PFSK-1 (cell line): ENCODE measurements at regions not wholly inside any gene's neighbourhood (a gene's known extent, or its start where the extent isn't known, plus 50 kb on each side); places are given as distances from the start of the nearest gene placed in this dataset.

Experiments
- POLR2AphosphoS5 ChIP-seq: IDR thresholded peaks from 2 replicates; pipeline ENCODE4 v1.6.1; 2012; ENCODE audit warnings: low read depth, mild to moderate bottlenecking, control low read depth, low read length, moderate library complexity
- SIN3A ChIP-seq: IDR thresholded peaks from 2 replicates; pipeline ENCODE4 v1.6.1; 2012; ENCODE audit warnings: mild to moderate bottlenecking, low read length, moderate library complexity, borderline replicate concordance; ENCODE audit not compliant: insufficient read depth
- TF ChIP-seq, protein P1 (sequence below), 2 experiments: IDR thresholded peaks; 2 replicates each; pipeline versions ENCODE4 v1.6.1 to v1.8.0; 2011 to 2012; ENCODE audit warnings: low read depth in 2 of 2, low read length in 2 of 2, control low read depth in 1 of 2, inconsistent platforms in 1 of 2, mild to moderate bottlenecking in 1 of 2, moderate library complexity in 1 of 2; ENCODE audit not compliant: insufficient read depth in 1 of 2

- TF ChIP-seq POLR2AphosphoS5 (no peak), SIN3A (no peak)
- TF ChIP-seq, protein P1, sequence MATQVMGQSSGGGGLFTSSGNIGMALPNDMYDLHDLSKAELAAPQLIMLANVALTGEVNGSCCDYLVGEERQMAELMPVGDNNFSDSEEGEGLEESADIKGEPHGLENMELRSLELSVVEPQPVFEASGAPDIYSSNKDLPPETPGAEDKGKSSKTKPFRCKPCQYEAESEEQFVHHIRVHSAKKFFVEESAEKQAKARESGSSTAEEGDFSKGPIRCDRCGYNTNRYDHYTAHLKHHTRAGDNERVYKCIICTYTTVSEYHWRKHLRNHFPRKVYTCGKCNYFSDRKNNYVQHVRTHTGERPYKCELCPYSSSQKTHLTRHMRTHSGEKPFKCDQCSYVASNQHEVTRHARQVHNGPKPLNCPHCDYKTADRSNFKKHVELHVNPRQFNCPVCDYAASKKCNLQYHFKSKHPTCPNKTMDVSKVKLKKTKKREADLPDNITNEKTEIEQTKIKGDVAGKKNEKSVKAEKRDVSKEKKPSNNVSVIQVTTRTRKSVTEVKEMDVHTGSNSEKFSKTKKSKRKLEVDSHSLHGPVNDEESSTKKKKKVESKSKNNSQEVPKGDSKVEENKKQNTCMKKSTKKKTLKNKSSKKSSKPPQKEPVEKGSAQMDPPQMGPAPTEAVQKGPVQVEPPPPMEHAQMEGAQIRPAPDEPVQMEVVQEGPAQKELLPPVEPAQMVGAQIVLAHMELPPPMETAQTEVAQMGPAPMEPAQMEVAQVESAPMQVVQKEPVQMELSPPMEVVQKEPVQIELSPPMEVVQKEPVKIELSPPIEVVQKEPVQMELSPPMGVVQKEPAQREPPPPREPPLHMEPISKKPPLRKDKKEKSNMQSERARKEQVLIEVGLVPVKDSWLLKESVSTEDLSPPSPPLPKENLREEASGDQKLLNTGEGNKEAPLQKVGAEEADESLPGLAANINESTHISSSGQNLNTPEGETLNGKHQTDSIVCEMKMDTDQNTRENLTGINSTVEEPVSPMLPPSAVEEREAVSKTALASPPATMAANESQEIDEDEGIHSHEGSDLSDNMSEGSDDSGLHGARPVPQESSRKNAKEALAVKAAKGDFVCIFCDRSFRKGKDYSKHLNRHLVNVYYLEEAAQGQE (IDR thresholded peaks at IDR 0.05; ENCODE audit: insufficient read depth in 1 of 2, low read depth in 2 of 2, low read length in 2 of 2) = no peak
These were observed 251.2 kb upstream of the SASH1 start for GRCh38 chr6:148091394-148091793.
